ENCODE measurements at regions not wholly inside any gene's neighbourhood (a gene's known extent, or its start where the extent isn't known, plus 50 kb on each side); places are given as distances from the start of the nearest gene placed in this dataset.

DNA sequence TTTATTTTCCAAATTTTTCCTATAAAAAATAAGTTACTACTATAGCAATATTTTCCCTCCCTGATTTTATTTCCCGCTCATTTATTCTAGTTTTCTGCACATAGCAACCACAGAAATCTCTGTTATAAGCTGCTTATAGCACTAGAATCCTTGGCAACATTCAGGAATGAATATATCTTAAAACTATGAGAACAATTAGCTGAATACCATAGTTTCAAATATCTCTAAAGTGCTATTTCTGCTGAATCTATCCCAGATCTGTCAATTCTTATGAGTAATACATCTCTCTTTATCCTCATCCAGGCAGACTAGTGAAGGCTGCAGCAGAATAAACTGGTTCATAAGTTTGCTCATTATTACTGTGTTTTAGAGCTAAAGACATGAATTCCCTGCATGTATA, 622.9 kb upstream of the DIPK2B start:
- Histone ChIP-seq H3K9me1 (replicated peaks; ENCODE audit: control insufficient read depth, extremely low read depth, insufficient read depth, low read length) (no peaks in the 10 kb centered on the region), H3K9me3 (replicated peaks; ENCODE audit: control insufficient read depth, insufficient read depth, low read length) (no peaks in the 10 kb centered on the region), H3K27ac (ENCODE audit: insufficient read depth, low read depth, low read length) (no peak overlapping the region), H4K20me1 (replicated peaks; ENCODE audit: control insufficient read depth, extremely low read depth, insufficient read depth, low read length) (no peaks in the 10 kb centered on the region), H3K36me3 (ENCODE audit: control insufficient read depth in 2 of 2, extremely low read depth in 1 of 2, insufficient read depth in 2 of 2, low read length in 2 of 2) (no peaks in the 10 kb centered on the region), H3K4me2 (ENCODE audit: insufficient read depth, low read length) (no peak overlapping the region), H2AFZ (ENCODE audit: low read depth, low read length) (no peak overlapping the region), H3K4me3 (replicated peaks in 1 of 3; ENCODE audit: insufficient read depth in 1 of 3, low read depth in 1 of 3, low read length in 3 of 3) (no peak overlapping the region), H3K4me1 (ENCODE audit: control insufficient read depth, extremely low read depth, insufficient read depth, low read length) (peaks cover 7% of the 10 kb centered on the region), H3K9ac (replicated peaks; ENCODE audit: extremely low read depth, insufficient read depth, low read length) (no peak overlapping the region), H3K79me2 (ENCODE audit: control insufficient read depth, insufficient read depth, low read length) (no peaks in the 10 kb centered on the region), H3K27me3 (ENCODE audit: control insufficient read depth in 2 of 2, insufficient read depth in 2 of 2, low read length in 2 of 2) (no peaks in the 10 kb centered on the region)
- FAIRE-seq (no peak), DNase-seq (ENCODE audit: low read depth, low spot score) (no peak)
- dilution Hi-C loops (cut with MboI; ENCODE audit: extremely low pct_ligation_motif_present, low sequenced_read_pairs): no loop called here
- no peak for TF ChIP-seq POLR2A (IDR thresholded peaks at IDR 0.05; ENCODE audit: low read depth, low read length)
- TF ChIP-seq, protein P1, sequence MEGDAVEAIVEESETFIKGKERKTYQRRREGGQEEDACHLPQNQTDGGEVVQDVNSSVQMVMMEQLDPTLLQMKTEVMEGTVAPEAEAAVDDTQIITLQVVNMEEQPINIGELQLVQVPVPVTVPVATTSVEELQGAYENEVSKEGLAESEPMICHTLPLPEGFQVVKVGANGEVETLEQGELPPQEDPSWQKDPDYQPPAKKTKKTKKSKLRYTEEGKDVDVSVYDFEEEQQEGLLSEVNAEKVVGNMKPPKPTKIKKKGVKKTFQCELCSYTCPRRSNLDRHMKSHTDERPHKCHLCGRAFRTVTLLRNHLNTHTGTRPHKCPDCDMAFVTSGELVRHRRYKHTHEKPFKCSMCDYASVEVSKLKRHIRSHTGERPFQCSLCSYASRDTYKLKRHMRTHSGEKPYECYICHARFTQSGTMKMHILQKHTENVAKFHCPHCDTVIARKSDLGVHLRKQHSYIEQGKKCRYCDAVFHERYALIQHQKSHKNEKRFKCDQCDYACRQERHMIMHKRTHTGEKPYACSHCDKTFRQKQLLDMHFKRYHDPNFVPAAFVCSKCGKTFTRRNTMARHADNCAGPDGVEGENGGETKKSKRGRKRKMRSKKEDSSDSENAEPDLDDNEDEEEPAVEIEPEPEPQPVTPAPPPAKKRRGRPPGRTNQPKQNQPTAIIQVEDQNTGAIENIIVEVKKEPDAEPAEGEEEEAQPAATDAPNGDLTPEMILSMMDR (IDR thresholded peaks at IDR 0.05; ENCODE audit: extremely low read depth in 1 of 2, insufficient read depth in 1 of 2, low read depth in 1 of 2, low read length in 2 of 2): no peak
- TF ChIP-seq, protein P2, sequence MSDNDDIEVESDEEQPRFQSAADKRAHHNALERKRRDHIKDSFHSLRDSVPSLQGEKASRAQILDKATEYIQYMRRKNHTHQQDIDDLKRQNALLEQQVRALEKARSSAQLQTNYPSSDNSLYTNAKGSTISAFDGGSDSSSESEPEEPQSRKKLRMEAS (IDR thresholded peaks at IDR 0.05; ENCODE audit: insufficient read depth, insufficient read length): no peak
- no peak for TF ChIP-seq JUN (IDR thresholded peaks at IDR 0.05; ENCODE audit: borderline replicate concordance, insufficient read depth, insufficient read length, low read depth)
- no peak for TF ChIP-seq MYC (IDR thresholded peaks at IDR 0.05; ENCODE audit: low read depth, low read length)
- intact Hi-C loops (cut with micrococcal nuclease): loop anchor here (10.0 kb wide), 1 partner anchor 291 kb away; no protein-coding TSS in a partner anchor
- BruUV-seq (replicated peaks): no TSS peak
- POLR2A ChIA-PET: interaction anchor here (0.6 kb wide), 1 partner anchor 11 kb away, joined by 3 read pairs; no protein-coding TSS in a partner anchor
- CTCF ChIA-PET: interaction anchor here (1.0 to 3.4 kb wide), 12 partner anchors 12 to 584 kb away, joined by 3 to 55 read pairs (median 7); no protein-coding TSS in a partner anchor

DNA sequence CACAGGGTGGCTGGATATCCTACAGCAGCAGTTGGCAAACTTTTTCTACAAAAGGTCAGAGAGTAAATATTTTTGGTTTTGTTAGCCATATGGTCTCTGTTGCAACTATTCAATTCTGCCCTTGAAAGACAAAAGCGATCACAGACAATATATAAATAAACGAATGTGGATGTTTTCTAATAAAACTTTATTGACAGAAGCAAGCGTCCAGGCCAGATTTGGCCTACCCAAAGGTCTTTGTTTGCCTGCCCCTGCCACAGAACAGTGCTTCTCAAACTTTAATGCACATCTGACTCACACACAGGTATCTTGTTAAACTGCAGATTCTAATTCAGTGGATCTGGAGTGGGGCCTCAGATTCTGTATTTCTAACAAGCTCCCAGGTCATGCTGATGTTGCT, 621.4 kb upstream of the DIPK2B start:
- no peak for TF ChIP-seq JUN (IDR thresholded peaks at IDR 0.05; ENCODE audit: borderline replicate concordance, insufficient read depth, insufficient read length, low read depth)
- TF ChIP-seq, protein P1 (IDR thresholded peaks at IDR 0.05; ENCODE audit: extremely low read depth in 1 of 2, insufficient read depth in 1 of 2, low read depth in 1 of 2, low read length in 2 of 2): no peak
- TF ChIP-seq POLR2A (IDR thresholded peaks at IDR 0.05; ENCODE audit: low read depth, low read length): no peak
- Histone ChIP-seq H3K9me1 (replicated peaks; ENCODE audit: control insufficient read depth, extremely low read depth, insufficient read depth, low read length) (no peaks in the 10 kb centered on the region), H3K79me2 (ENCODE audit: control insufficient read depth, insufficient read depth, low read length) (no peaks in the 10 kb centered on the region), H3K9me3 (replicated peaks; ENCODE audit: control insufficient read depth, insufficient read depth, low read length) (no peaks in the 10 kb centered on the region), H2AFZ (ENCODE audit: low read depth, low read length) (no peak overlapping the region), H3K4me3 (replicated peaks in 1 of 3; ENCODE audit: insufficient read depth in 1 of 3, low read depth in 1 of 3, low read length in 3 of 3) (no peak overlapping the region), H3K4me1 (ENCODE audit: control insufficient read depth, extremely low read depth, insufficient read depth, low read length) (peaks cover 7% of the 10 kb centered on the region), H3K36me3 (ENCODE audit: control insufficient read depth in 2 of 2, extremely low read depth in 1 of 2, insufficient read depth in 2 of 2, low read length in 2 of 2) (no peaks in the 10 kb centered on the region), H3K4me2 (ENCODE audit: insufficient read depth, low read length) (no peak overlapping the region), H3K27me3 (ENCODE audit: control insufficient read depth in 2 of 2, insufficient read depth in 2 of 2, low read length in 2 of 2) (no peaks in the 10 kb centered on the region), H3K9ac (replicated peaks; ENCODE audit: extremely low read depth, insufficient read depth, low read length) (no peak overlapping the region), H3K27ac (ENCODE audit: insufficient read depth, low read depth, low read length) (no peak overlapping the region), H4K20me1 (replicated peaks; ENCODE audit: control insufficient read depth, extremely low read depth, insufficient read depth, low read length) (no peaks in the 10 kb centered on the region)
- DNase-seq (ENCODE audit: low read depth, low spot score) (no peak), FAIRE-seq (no peak)
- CTCF ChIA-PET: no interaction called here
- dilution Hi-C loops (cut with MboI; ENCODE audit: extremely low pct_ligation_motif_present, low sequenced_read_pairs): no loop called here
- intact Hi-C loops (cut with micrococcal nuclease): loop anchor here (10.0 kb wide), 1 partner anchor 293 kb away; no protein-coding TSS in a partner anchor
- POLR2A ChIA-PET: no interaction called here
- no TSS peak for BruUV-seq (replicated peaks)
